BJ (cell line): ENCODE measurements at regions not wholly inside any gene's neighbourhood (a gene's known extent, or its start where the extent isn't known, plus 50 kb on each side); places are given as distances from the start of the nearest gene placed in this dataset.

Source experiments
- CTCF ChIA-PET: fragments of 350-600 bp; formaldehyde crosslinking; extraction: SDS; loops from one replicate; lab custom pipeline; 2021; ENCODE audit warnings: antibody characterized with exemption, inconsistent platforms; lab: Yijun Ruan, JAX
- POLR2A ChIA-PET: fragments of 300-600 bp; sonication (Branson Sonifier 250); formaldehyde crosslinking; extraction: SDS; loops from one replicate; lab custom pipeline; 2021; ENCODE audit warnings: antibody characterized with exemption; lab: Charles Lee
- DNase-seq: peaks from one replicate; pipeline ENCODE4 v3.0.0-alpha.2; 2011; ENCODE audit warnings: low read depth
- H3K27me3 ChIP-seq: 2 replicates; pipeline ENCODE4 v1.6.0; 2011; ENCODE audit warnings: low read length; ENCODE audit not compliant: control insufficient read depth, insufficient read depth
- H3K36me3 ChIP-seq: 2 replicates; pipeline ENCODE4 v1.5.1; 2011; ENCODE audit warnings: low read length; ENCODE audit not compliant: control insufficient read depth, insufficient read depth
- H3K4me3 ChIP-seq: 2 replicates; pipeline ENCODE4 v1.5.1; 2011; ENCODE audit warnings: low read depth, mild to moderate bottlenecking, control low read depth, low read length
- TF ChIP-seq, protein P1 (sequence below): IDR thresholded peaks from 2 replicates; pipeline ENCODE4 v1.5.1; 2011; ENCODE audit warnings: low read depth, mild to moderate bottlenecking, control low read depth, inconsistent platforms, low read length, moderate library complexity; ENCODE audit not compliant: insufficient read depth

- no peak overlapping the region for H3K4me3 ChIP-seq
- H3K27me3 ChIP-seq = peaks cover 1% of the 10 kb centered on the region; the same call in 1 of the 2 replicates
- ChIA-PET POLR2A (no interaction called here), CTCF (interaction anchor here (1.8 kb wide), 1 partner anchor 10 kb away, joined by 6 read pairs; no protein-coding TSS in a partner anchor)
- DNase-seq = no peak
- TF ChIP-seq, protein P1, sequence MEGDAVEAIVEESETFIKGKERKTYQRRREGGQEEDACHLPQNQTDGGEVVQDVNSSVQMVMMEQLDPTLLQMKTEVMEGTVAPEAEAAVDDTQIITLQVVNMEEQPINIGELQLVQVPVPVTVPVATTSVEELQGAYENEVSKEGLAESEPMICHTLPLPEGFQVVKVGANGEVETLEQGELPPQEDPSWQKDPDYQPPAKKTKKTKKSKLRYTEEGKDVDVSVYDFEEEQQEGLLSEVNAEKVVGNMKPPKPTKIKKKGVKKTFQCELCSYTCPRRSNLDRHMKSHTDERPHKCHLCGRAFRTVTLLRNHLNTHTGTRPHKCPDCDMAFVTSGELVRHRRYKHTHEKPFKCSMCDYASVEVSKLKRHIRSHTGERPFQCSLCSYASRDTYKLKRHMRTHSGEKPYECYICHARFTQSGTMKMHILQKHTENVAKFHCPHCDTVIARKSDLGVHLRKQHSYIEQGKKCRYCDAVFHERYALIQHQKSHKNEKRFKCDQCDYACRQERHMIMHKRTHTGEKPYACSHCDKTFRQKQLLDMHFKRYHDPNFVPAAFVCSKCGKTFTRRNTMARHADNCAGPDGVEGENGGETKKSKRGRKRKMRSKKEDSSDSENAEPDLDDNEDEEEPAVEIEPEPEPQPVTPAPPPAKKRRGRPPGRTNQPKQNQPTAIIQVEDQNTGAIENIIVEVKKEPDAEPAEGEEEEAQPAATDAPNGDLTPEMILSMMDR = no peak
- H3K36me3 ChIP-seq = no peaks in the 10 kb centered on the region
Measured at GRCh38 chr5:32842813-32843530, 131.9 kb downstream of the NPR3 start.

GRCh38 chr5:32843531-32843895, 132.4 kb downstream of the NPR3 start:
- H3K4me3 ChIP-seq = no peak overlapping the region
- peaks cover 1% of the 10 kb centered on the region; the same call in 1 of the 2 replicates for H3K27me3 ChIP-seq
- ChIA-PET CTCF (interaction anchor here (1.8 kb wide), 1 partner anchor 10 kb away, joined by 6 read pairs; no protein-coding TSS in a partner anchor), POLR2A (no interaction called here)
- H3K36me3 ChIP-seq = no peaks in the 10 kb centered on the region
- TF ChIP-seq, protein P1 = no peak
- no peak for DNase-seq

- POLR2A ChIA-PET = no interaction called here
Measured at GRCh38 chr5:32845171-32845570, 134.1 kb downstream of the NPR3 start.

DNA sequence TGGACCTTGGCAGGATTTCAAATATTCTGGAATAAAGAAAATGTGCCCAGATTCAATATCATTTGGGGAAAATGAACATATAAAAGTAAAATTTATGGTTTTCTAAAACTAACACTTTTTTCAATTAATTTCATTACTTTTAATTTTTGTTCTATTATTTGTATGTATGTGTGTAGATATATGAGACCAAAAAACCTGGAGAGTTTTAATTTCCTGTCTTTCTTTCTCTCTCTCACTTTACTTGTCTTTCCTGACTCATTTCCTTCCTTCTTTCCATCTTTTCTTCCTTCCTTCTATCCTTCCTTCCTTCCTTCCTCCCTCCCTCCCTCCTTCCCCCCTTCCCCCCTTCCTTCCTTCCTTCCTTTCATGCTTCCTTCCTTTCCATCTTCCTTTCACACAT, 137.0 kb downstream of the NPR3 start:
- H3K4me3 ChIP-seq = no peak overlapping the region
- TF ChIP-seq, protein P1 = no peak
- H3K27me3 ChIP-seq = peaks cover 2% of the 10 kb centered on the region; the same call in 1 of the 2 replicates
- DNase-seq = no peak
- no peaks in the 10 kb centered on the region for H3K36me3 ChIP-seq
- POLR2A ChIA-PET = no interaction called here
- CTCF ChIA-PET = no interaction called here

More at GRCh38 chr5:32845171-32845570, 134.1 kb downstream of the NPR3 start:
- Histone ChIP-seq H3K36me3 (no peaks in the 10 kb centered on the region), H3K27me3 (peaks cover 2% of the 10 kb centered on the region; the same call in 1 of the 2 replicates), H3K4me3 (no peak overlapping the region)
- no peak for DNase-seq
- TF ChIP-seq, protein P1 = no peak
- CTCF ChIA-PET = interaction anchor here (1.6 kb wide), 1 partner anchor 16 kb away, joined by 3 read pairs; no protein-coding TSS in a partner anchor

DNA sequence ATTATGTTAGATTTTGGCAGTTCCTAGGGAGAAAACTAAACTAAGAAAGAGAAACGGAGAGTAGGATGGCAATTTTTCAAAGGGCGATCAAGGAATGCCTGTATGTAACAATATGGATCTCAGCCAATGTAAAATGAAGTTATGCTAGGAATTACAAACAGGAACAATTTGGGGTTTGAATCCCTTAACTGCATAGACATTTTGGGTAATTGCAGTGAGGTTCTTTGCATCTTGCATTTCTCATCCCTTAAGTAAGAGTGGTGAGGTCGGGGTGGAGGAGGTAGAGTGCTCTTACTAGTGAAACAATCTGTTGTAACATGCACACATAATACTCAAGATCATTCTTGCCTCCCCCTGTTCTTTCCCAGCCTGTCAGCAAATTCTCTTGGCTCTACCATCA, 137.6 kb downstream of the NPR3 start:
- Histone ChIP-seq H3K4me3 (no peak overlapping the region), H3K27me3 (peaks cover 2% of the 10 kb centered on the region; the same call in 1 of the 2 replicates), H3K36me3 (no peaks in the 10 kb centered on the region)
- ChIA-PET POLR2A (no interaction called here), CTCF (no interaction called here)
- DNase-seq = no peak
- TF ChIP-seq, protein P1 = no peak
